HCT116 (cell line): ENCODE measurements at regions not wholly inside any gene's neighbourhood (a gene's known extent, or its start where the extent isn't known, plus 50 kb on each side); places are given as distances from the start of the nearest gene placed in this dataset.

Experiments
- ATAC-seq: fragments of 200-7000 bp; cut with Tn5 transposase; 2 replicates; pipeline ENCODE4 v1.9.1; 2020; ENCODE audit warnings: mild to moderate bottlenecking, moderate library complexity
- BruUV-seq: library from RNA; stranded (reverse); fragments of 400-500 nt; replicated peaks from 2 replicates; lab custom pipeline; 2021; lab: Mats Ljungman, UMichigan
- CTCF ChIA-PET: fragments of 300-600 bp; sonication (Branson Sonifier 250); formaldehyde crosslinking; loops from one replicate; lab custom pipeline; 2021; ENCODE audit warnings: antibody characterized with exemption; lab: Charles Lee
- POLR2A ChIA-PET: fragments of 300-600, 350-600 bp; sonication (Branson Sonifier 250); formaldehyde crosslinking; loops from one replicate; lab custom pipeline; 2021; ENCODE audit warnings: antibody characterized with exemption; lab: Charles Lee
- RAD21 ChIA-PET, 2 experiments: fragments of 300-600 bp; sonication (Branson Sonifier 250); formaldehyde crosslinking; loops; one replicate each; lab custom pipeline; 2023; ENCODE audit warnings: low total read pairs in 2 of 2; ENCODE audit not compliant: uncharacterized antibody in 2 of 2, unreplicated experiment in 2 of 2, low non-redundant PET in 1 of 2; lab: Charles Lee
- DNase-seq: peaks from one replicate; pipeline ENCODE4 v3.0.0-alpha.2; 2010; ENCODE audit warnings: low read depth, low spot score
- H2AFZ ChIP-seq: fragments of 200-600 bp; shearing (Covaris generic), sonication (generic); 2 replicates; pipeline ENCODE4 v1.6.1; 2017; ENCODE audit warnings: low read depth, mixed run types, mixed read lengths, antibody characterized with exemption, low read length; ENCODE audit not compliant: poor library complexity, severe bottlenecking
- H3K27ac ChIP-seq: 2 replicates; pipeline ENCODE4 v1.5.1; 2012; ENCODE audit warnings: low read depth, low read length
- H3K27me3 ChIP-seq: fragments of 200-600 bp; sonication (generic); 2 replicates; pipeline ENCODE4 v1.6.1; 2016; ENCODE audit warnings: mixed run types, low read length, mixed read lengths; ENCODE audit not compliant: insufficient read depth
- H3K36me3 ChIP-seq, 2 experiments: fragments of 200-500 bp in 1 of 2; fragments of 200-600 bp in 1 of 2; sonication (Bioruptor generic) in 1 of 2; sonication (generic) in 1 of 2; 2 replicates each; pipeline versions ENCODE4 v1.5.1 to v1.6.1; 2014 to 2016; ENCODE audit warnings: low read length in 2 of 2, inconsistent platforms in 1 of 2, mixed read lengths in 1 of 2, mixed run types in 1 of 2; ENCODE audit not compliant: insufficient read depth in 2 of 2, control insufficient read depth in 1 of 2
- H3K4me1 ChIP-seq, 2 experiments: fragments of 200-600 bp in 1 of 2; sonication (generic) in 1 of 2; 2 replicates each; pipeline versions ENCODE4 v1.5.1 to v1.6.1; 2012 to 2017; ENCODE audit warnings: low read length in 2 of 2, inconsistent platforms in 1 of 2, mild to moderate bottlenecking in 1 of 2, mixed read lengths in 1 of 2, mixed run types in 1 of 2, moderate library complexity in 1 of 2; ENCODE audit not compliant: insufficient read depth in 2 of 2, control insufficient read depth in 1 of 2
- H3K4me2 ChIP-seq: fragments of 200-600 bp; sonication (generic); 2 replicates; pipeline ENCODE4 v1.6.1; 2017; ENCODE audit warnings: mixed run types, low read length, mixed read lengths
- H3K4me3 ChIP-seq, 2 experiments: fragments of 200-600 bp in 1 of 2; sonication (generic) in 1 of 2; replicated peaks in 1 of 2; 2 replicates each; pipeline ENCODE4 v1.5.1; 2011 to 2016; ENCODE audit warnings: low read length in 2 of 2, control low read depth in 1 of 2, low read depth in 1 of 2, mild to moderate bottlenecking in 1 of 2, mixed read lengths in 1 of 2, mixed run types in 1 of 2
- H3K79me2 ChIP-seq: fragments of 200-600 bp; sonication (generic); 2 replicates; pipeline ENCODE4 v1.6.1; 2017; ENCODE audit warnings: mild to moderate bottlenecking, mixed run types, low read length, moderate library complexity, mixed read lengths; ENCODE audit not compliant: insufficient read depth
- H3K9ac ChIP-seq: fragments of 200-600 bp; sonication (generic); 2 replicates; pipeline ENCODE4 v1.6.1; 2016; ENCODE audit warnings: low read length, mixed read lengths
- H3K9me2 ChIP-seq: fragments of 200-600 bp; sonication (generic), shearing (Covaris generic); 2 replicates; pipeline ENCODE4 v1.6.1; 2017; ENCODE audit warnings: mixed run types, mild to moderate bottlenecking, moderate library complexity; ENCODE audit not compliant: insufficient read depth
- H3K9me3 ChIP-seq, 2 experiments: fragments of 200-500 bp in 1 of 2; fragments of 200-600 bp in 1 of 2; sonication (Bioruptor generic) in 1 of 2; sonication (generic) in 1 of 2; 2 replicates each; pipeline ENCODE4 v1.6.1; 2014 to 2017; ENCODE audit warnings: low read length in 2 of 2, mixed read lengths in 2 of 2, inconsistent platforms in 1 of 2, low read depth in 1 of 2, mild to moderate bottlenecking in 1 of 2, mixed run types in 1 of 2, moderate library complexity in 1 of 2; ENCODE audit not compliant: control insufficient read depth in 1 of 2, insufficient read depth in 1 of 2
- H4K20me1 ChIP-seq: fragments of 200-600 bp; sonication (generic), shearing (Covaris generic); 2 replicates; pipeline ENCODE4 v1.6.1; 2017; ENCODE audit warnings: mixed run types, mild to moderate bottlenecking, moderate library complexity; ENCODE audit not compliant: insufficient read depth
- EGR1 ChIP-seq: IDR thresholded peaks from 2 replicates; pipeline ENCODE4 v1.6.1; 2012; ENCODE audit warnings: low read depth
- ELF1 ChIP-seq: IDR thresholded peaks from 2 replicates; pipeline ENCODE4 v1.6.1; 2012; ENCODE audit warnings: low read depth, borderline replicate concordance
- EZH2phosphoT487 ChIP-seq: fragments of 200-600 bp; IDR thresholded peaks from 2 replicates; pipeline ENCODE4 v1.6.1; 2018; ENCODE audit warnings: antibody characterized with exemption, borderline replicate concordance
- JUND ChIP-seq: IDR thresholded peaks from 2 replicates; pipeline ENCODE4 v1.6.1; 2012
- POLR2A ChIP-seq: IDR thresholded peaks from 2 replicates; pipeline ENCODE4 v1.7.0; 2011; ENCODE audit warnings: borderline replicate concordance; ENCODE audit not compliant: insufficient read depth, insufficient read length; ENCODE audit errors: extremely low read depth
- RAD21 ChIP-seq: IDR thresholded peaks from 2 replicates; pipeline ENCODE4 v1.6.1; 2012; ENCODE audit warnings: low read depth, mild to moderate bottlenecking
- SIN3A ChIP-seq: IDR thresholded peaks from 2 replicates; pipeline ENCODE4 v1.6.1; 2012; ENCODE audit warnings: low read depth
- SRF ChIP-seq: IDR thresholded peaks from 2 replicates; pipeline ENCODE4 v1.6.1; 2012; ENCODE audit warnings: low read depth
- ZFX ChIP-seq: fragments of 450-650 bp; IDR thresholded peaks from 2 replicates; pipeline ENCODE4 v1.6.1; 2017
- ZNF274 ChIP-seq: fragments of 200-500 bp; sonication (Bioruptor generic); IDR thresholded peaks from 2 replicates; pipeline ENCODE4 v1.6.1; 2014; ENCODE audit warnings: mild to moderate bottlenecking, low read depth, low read length, inconsistent platforms
- intact Hi-C: fragments of 100-400 bp; cut with micrococcal nuclease; formaldehyde crosslinking; loops from 2 replicates; pipeline ENCODE4 v1.10.0; 2022
- TF ChIP-seq, protein P1 (sequence below), 3 experiments: fragments of 200-600 bp in 1 of 3; sonication (generic) in 1 of 3; IDR thresholded peaks in 2 of 3; conservative IDR thresholded peaks in 1 of 3; 2 replicates each; pipeline ENCODE4 v1.5.1; 2012 to 2017; ENCODE audit warnings: low read depth in 2 of 3, low read length in 2 of 3, antibody characterized with exemption in 1 of 3, borderline replicate concordance in 1 of 3, control low read depth in 1 of 3, mild to moderate bottlenecking in 1 of 3, mixed read lengths in 1 of 3, mixed run types in 1 of 3, moderate library complexity in 1 of 3; ENCODE audit not compliant: insufficient read depth in 1 of 3
- TF ChIP-seq, protein P2 (sequence below): IDR thresholded peaks from 2 replicates; pipeline ENCODE4 v1.6.1; 2011; ENCODE audit warnings: mild to moderate bottlenecking, low read length, moderate library complexity; ENCODE audit not compliant: insufficient replicate concordance; ENCODE audit errors: extremely low read depth

DNA sequence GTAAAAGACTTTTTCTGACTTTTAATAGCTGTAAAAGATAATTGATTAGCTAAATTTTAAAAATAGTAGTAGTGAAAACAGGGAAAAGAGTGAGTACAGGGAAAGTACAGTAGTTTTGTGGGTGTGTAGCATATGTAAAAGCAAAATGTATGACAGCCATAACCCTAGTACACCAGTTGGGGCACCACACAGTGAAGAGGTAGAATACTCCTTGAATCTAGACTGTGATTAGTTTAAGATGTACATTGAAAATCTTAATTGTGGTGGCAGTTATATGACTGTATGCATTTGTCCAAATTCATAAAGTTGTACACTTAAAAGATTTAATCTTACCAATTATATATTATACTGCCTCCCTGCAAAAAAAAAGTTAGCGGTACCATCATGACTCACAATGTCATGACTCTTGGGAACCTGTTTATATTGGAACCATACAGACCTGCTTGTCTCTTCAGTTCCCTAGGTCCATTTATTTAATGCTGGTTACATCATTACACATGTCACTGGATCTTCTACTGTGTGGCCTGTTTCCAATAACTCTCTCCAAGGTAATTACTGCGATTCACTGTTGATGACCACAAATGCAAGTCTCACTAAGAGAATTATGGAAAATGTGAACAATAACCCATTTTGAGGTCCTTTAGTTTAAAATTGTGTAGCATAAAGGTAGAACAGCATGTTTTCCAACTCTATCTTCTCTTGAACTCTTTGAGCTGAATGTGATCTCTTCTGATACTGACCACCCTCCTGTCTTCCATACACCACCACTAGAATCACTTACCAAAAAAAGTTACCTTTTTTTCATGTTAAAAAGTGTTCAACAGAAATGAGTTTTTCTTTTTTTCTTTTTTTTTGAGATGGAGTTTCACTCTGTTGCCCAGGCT, 264.2 kb upstream of the AMIGO2 start:
- no peaks in the 10 kb centered on the region for H3K36me3 ChIP-seq
- TF ChIP-seq EGR1 = no peak
- TF ChIP-seq, protein P1, sequence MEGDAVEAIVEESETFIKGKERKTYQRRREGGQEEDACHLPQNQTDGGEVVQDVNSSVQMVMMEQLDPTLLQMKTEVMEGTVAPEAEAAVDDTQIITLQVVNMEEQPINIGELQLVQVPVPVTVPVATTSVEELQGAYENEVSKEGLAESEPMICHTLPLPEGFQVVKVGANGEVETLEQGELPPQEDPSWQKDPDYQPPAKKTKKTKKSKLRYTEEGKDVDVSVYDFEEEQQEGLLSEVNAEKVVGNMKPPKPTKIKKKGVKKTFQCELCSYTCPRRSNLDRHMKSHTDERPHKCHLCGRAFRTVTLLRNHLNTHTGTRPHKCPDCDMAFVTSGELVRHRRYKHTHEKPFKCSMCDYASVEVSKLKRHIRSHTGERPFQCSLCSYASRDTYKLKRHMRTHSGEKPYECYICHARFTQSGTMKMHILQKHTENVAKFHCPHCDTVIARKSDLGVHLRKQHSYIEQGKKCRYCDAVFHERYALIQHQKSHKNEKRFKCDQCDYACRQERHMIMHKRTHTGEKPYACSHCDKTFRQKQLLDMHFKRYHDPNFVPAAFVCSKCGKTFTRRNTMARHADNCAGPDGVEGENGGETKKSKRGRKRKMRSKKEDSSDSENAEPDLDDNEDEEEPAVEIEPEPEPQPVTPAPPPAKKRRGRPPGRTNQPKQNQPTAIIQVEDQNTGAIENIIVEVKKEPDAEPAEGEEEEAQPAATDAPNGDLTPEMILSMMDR (IDR thresholded peaks at IDR 0.05 in 2 of 3, conservative IDR thresholded peaks at IDR 0.05 in 1 of 3; ENCODE audit: borderline replicate concordance in 1 of 3, insufficient read depth in 1 of 3, low read depth in 2 of 3, low read length in 2 of 3) = 0 out of 6 replicates have a peak, but pooled peaks of 1 of the 3 experiments have one; percentile 17
- ChIA-PET RAD21 (no interaction called here), CTCF (no interaction called here), POLR2A (no interaction called here)
- no peaks in the 10 kb centered on the region for H3K79me2 ChIP-seq
- BruUV-seq = no TSS peak
- H3K27ac ChIP-seq = no peak overlapping the region
- H3K9me3 ChIP-seq = no peaks in the 10 kb centered on the region
- no peak for DNase-seq
- no peak overlapping the region for H2AFZ ChIP-seq
- H3K27me3 ChIP-seq = no peaks in the 10 kb centered on the region
- H4K20me1 ChIP-seq = no peaks in the 10 kb centered on the region
- intact Hi-C loops = no loop called here
- no peak overlapping the region for H3K4me3 ChIP-seq
- no peak overlapping the region for H3K4me2 ChIP-seq
- ATAC-seq = no peak
- H3K4me1 ChIP-seq = no peaks in the 10 kb centered on the region
- no peak overlapping the region for H3K9ac ChIP-seq
- H3K9me2 ChIP-seq = no peaks in the 10 kb centered on the region

- ChIA-PET CTCF (no interaction called here), RAD21 (no interaction called here)
- no peak for ATAC-seq
- TF ChIP-seq POLR2A (no peak), ZFX (no peak), JUND (no peak), RAD21 (no peak), ELF1 (no peak), EZH2phosphoT487 (no peak), SIN3A (no peak), SRF (no peak), ZNF274 (no peak)
- TF ChIP-seq, protein P2, sequence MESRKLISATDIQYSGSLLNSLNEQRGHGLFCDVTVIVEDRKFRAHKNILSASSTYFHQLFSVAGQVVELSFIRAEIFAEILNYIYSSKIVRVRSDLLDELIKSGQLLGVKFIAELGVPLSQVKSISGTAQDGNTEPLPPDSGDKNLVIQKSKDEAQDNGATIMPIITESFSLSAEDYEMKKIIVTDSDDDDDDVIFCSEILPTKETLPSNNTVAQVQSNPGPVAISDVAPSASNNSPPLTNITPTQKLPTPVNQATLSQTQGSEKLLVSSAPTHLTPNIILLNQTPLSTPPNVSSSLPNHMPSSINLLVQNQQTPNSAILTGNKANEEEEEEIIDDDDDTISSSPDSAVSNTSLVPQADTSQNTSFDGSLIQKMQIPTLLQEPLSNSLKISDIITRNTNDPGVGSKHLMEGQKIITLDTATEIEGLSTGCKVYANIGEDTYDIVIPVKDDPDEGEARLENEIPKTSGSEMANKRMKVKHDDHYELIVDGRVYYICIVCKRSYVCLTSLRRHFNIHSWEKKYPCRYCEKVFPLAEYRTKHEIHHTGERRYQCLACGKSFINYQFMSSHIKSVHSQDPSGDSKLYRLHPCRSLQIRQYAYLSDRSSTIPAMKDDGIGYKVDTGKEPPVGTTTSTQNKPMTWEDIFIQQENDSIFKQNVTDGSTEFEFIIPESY = no peak
- TF ChIP-seq, protein P1 (IDR thresholded peaks at IDR 0.05 in 2 of 3, conservative IDR thresholded peaks at IDR 0.05 in 1 of 3; ENCODE audit: borderline replicate concordance in 1 of 3, insufficient read depth in 1 of 3, low read depth in 2 of 3, low read length in 2 of 3) = no peak
Measured at GRCh38 chr12:47340411-47341015, 260.8 kb upstream of the AMIGO2 start.

More at GRCh38 chr12:47340411-47341015, 260.8 kb upstream of the AMIGO2 start:
- no peaks in the 10 kb centered on the region for H3K4me1 ChIP-seq
- H3K27me3 ChIP-seq = no peaks in the 10 kb centered on the region
- H3K9ac ChIP-seq = no peak overlapping the region
- no peaks in the 10 kb centered on the region for H3K79me2 ChIP-seq
- H3K4me3 ChIP-seq = no peak overlapping the region
- no peaks in the 10 kb centered on the region for H3K9me2 ChIP-seq
- no peak overlapping the region for H2AFZ ChIP-seq
- no peak for DNase-seq
- no peak overlapping the region for H3K27ac ChIP-seq
- POLR2A ChIA-PET = no interaction called here
- no peaks in the 10 kb centered on the region for H4K20me1 ChIP-seq
- H3K36me3 ChIP-seq = no peaks in the 10 kb centered on the region
- H3K9me3 ChIP-seq = no peaks in the 10 kb centered on the region
- intact Hi-C loops = no loop called here
- no TSS peak for BruUV-seq
- no peak overlapping the region for H3K4me2 ChIP-seq
